Heart left ventricle (tissue), 16 donors: ENCODE measurements at regions not wholly inside any gene's neighbourhood (a gene's known extent, or its start where the extent isn't known, plus 50 kb on each side); places are given as distances from the start of the nearest gene placed in this dataset.

Experiments
- ATAC-seq, 4 donors: fragments of 200-7000 bp; cut with Tn5 transposase; one replicate each; pipeline ENCODE4 v1.9.1; 2020 to 2022; ENCODE audit warnings: moderate library complexity in 4 of 4, mild to moderate bottlenecking in 3 of 4, moderate number of reproducible peaks in 1 of 4
- DNase-seq, 5 donors: peaks; one replicate each; pipeline ENCODE4 v3.0.0-alpha.2; 2020
- H3K27ac ChIP-seq, 12 donors: fragments of 200-600 bp; sonication (generic) in 4 of 12; one replicate each; pipeline versions ENCODE4 v1.5.0 to v1.8.0; 2016 to 2022; ENCODE audit warnings: mild to moderate bottlenecking in 2 of 12
- H3K27me3 ChIP-seq, 9 donors: fragments of 200-600 bp; sonication (generic) in 2 of 9; one replicate each; pipeline versions ENCODE4 v1.5.1 to v1.8.0; 2016 to 2022; ENCODE audit warnings: mild to moderate bottlenecking in 3 of 9
- H3K36me3 ChIP-seq, 9 donors: fragments of 200-600 bp; sonication (generic) in 2 of 9; one replicate each; pipeline versions ENCODE4 v1.5.0 to v1.8.0; 2018 to 2022; ENCODE audit warnings: mild to moderate bottlenecking in 2 of 9
- H3K4me1 ChIP-seq, 12 donors: fragments of 200-600 bp; sonication (generic) in 4 of 12; one replicate each; pipeline versions ENCODE4 v1.5.0 to v1.8.0; 2016 to 2022; ENCODE audit warnings: mild to moderate bottlenecking in 3 of 12
- H3K4me3 ChIP-seq, 12 donors: fragments of 200-600 bp; sonication (generic) in 4 of 12; one replicate each; pipeline versions ENCODE4 v1.5.0 to v1.8.0; 2017 to 2022; ENCODE audit warnings: mild to moderate bottlenecking in 9 of 12, moderate library complexity in 4 of 12
- H3K9me3 ChIP-seq, 12 donors: fragments of 200-600 bp; sonication (generic) in 4 of 12; one replicate each; pipeline versions ENCODE4 v1.5.0 to v1.8.0; 2016 to 2022; ENCODE audit warnings: mild to moderate bottlenecking in 1 of 12
- POLR2A ChIP-seq, 2 donors: fragments of 450-650 bp; IDR thresholded peaks; one replicate each; pipeline ENCODE4 v1.6.1; 2017; ENCODE audit warnings: antibody characterized with exemption in 2 of 2, mild to moderate bottlenecking in 2 of 2, moderate library complexity in 2 of 2
- WGBS, 4 donors: extraction: QIAGEN DNeasy Blood & Tissue Kit in 2 of 4; methylation state at CpG; one replicate each; pipeline versions ENCODE4 v1.1.5 to v1.1.7; 2013 to 2018; 5-methylcytosine and 5-hydroxymethylcytosine counted together
- intact Hi-C, 10 donors: fragments of 100-400 bp; cut with DNase I; formaldehyde crosslinking; loops; one replicate each; pipeline versions ENCODE4 v1.11.1 to v1.14.2; 2022
- TF ChIP-seq, protein P1 (sequence below), 12 donors: fragments of 200-600 bp; sonication (generic) in 4 of 12; IDR thresholded peaks; one replicate each; pipeline versions ENCODE4 v1.5.0 to v1.8.0; 2018 to 2022; ENCODE audit warnings: antibody characterized with exemption in 12 of 12, mild to moderate bottlenecking in 5 of 12
- donor health status: ischemic (EF 13 %, LVEDD 7.1; RV severe dilation, severe dysfunction).
- donor health status: healthy with polysubstance abuse.
- donor health status: DM: no; HTN: yes; CAD: no.
- donor health status: DM: no; HTN: no; CAD: no.
- donor health status: ischemic (EF 25% LVEDD 6.9; RV normal size, moderate dysfunction).
- donor health status: ischemic (EF 25% LVEDD 5.7; RV mildly dilated, moderate dysfunction).
- donor health status: healthy.
- donor health status: DM: yes; HTN: yes; CAD: no.
- donor health status: ischemic (EF 35%, LVEDD 5.7; RV mildly dilated, moderate dysfunction).
- donor health status: nonischemic (EF 11% LVEDD 7.7; RV severe dilation, severe dysfunction).
- donor health status: DM: yes; HTN: yes; CAD: no.
- donor health status: PGD.
- donor health status: ischemic (EF 29% LVEDD 5.4; RV normal size, mild dysfunction).
- donor health status: nonischemic (EF 23%, LVEDD 6.1; RV moderate dilation, normal function).

DNA sequence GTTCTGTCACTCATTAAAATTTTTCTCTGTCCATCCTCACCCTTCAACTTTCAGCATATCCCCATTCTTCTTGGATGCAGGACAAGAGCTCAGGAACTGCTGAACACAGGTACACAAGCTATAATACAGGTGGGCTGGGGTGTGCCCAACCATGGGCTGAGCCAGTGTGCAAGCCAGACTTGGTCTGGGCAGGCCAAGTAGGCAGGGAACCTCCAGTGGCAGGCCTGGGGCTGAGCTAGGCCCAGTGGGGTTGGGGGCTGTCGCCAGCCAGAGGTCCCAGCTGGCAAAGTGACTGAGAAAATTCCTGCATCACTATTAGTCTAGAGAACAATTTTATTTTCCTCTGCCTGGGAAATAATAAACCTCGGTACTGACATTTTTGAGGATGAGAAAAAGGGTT lies 202.9 kb downstream of the LRRC3B start:
- H3K4me3 ChIP-seq = no peak overlapping the region
- WGBS, 4 donors = 66 to 80% (median 75%) methylated on average over 2 of the region's 2 CpGs
- intact Hi-C loops = no loop called here
- peaks cover 0 to 68% (median 30%) of the 10 kb centered on the region in 12 donors for H3K9me3 ChIP-seq
- no peaks in the 10 kb centered on the region for H3K27me3 ChIP-seq
- no peak for TF ChIP-seq POLR2A (IDR thresholded peaks at IDR 0.05)
- TF ChIP-seq, protein P1, sequence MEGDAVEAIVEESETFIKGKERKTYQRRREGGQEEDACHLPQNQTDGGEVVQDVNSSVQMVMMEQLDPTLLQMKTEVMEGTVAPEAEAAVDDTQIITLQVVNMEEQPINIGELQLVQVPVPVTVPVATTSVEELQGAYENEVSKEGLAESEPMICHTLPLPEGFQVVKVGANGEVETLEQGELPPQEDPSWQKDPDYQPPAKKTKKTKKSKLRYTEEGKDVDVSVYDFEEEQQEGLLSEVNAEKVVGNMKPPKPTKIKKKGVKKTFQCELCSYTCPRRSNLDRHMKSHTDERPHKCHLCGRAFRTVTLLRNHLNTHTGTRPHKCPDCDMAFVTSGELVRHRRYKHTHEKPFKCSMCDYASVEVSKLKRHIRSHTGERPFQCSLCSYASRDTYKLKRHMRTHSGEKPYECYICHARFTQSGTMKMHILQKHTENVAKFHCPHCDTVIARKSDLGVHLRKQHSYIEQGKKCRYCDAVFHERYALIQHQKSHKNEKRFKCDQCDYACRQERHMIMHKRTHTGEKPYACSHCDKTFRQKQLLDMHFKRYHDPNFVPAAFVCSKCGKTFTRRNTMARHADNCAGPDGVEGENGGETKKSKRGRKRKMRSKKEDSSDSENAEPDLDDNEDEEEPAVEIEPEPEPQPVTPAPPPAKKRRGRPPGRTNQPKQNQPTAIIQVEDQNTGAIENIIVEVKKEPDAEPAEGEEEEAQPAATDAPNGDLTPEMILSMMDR (IDR thresholded peaks at IDR 0.05) = no peak
- H3K36me3 ChIP-seq = no peaks in the 10 kb centered on the region
- H3K4me1 ChIP-seq = no peaks in the 10 kb centered on the region
- ATAC-seq (no peak), DNase-seq (no peak)
- no peak overlapping the region for H3K27ac ChIP-seq

DNA sequence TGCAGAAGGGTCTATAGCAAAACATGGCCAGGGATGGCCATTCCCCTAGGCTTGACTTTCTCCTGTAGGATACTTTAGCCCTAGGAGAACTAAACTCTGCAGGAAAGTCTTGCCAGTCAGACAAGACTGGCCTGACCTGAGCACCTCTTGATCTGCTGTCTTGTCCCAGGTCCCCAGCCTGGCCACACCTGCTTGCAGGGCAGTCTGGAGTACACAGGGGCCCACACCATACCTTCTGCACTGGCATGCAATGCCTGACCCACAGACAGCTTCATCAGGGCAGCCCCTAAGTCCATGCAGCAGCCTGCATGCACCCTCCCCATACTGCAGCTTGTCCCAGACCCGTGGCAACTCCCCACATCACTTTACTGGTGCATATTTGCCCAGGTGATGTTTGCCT lies 204.6 kb downstream of the LRRC3B start:
- ATAC-seq = no peak
- no peaks in the 10 kb centered on the region for H3K4me1 ChIP-seq
- WGBS, 4 donors = 24 to 56% (median 28%) methylated on average over 1 of the region's 1 CpG
- no peaks in the 10 kb centered on the region for H3K36me3 ChIP-seq
- no peak for TF ChIP-seq POLR2A (IDR thresholded peaks at IDR 0.05)
- TF ChIP-seq, protein P1 (IDR thresholded peaks at IDR 0.05) = no peak
- no peak overlapping the region for H3K4me3 ChIP-seq
- intact Hi-C loops = no loop called here
- H3K27me3 ChIP-seq = no peaks in the 10 kb centered on the region
- DNase-seq = peak in 1 of 5 donors; percentile 21
- no peak overlapping the region for H3K27ac ChIP-seq
- H3K9me3 ChIP-seq = peaks cover 0 to 51% (median 17%) of the 10 kb centered on the region in 12 donors

DNA sequence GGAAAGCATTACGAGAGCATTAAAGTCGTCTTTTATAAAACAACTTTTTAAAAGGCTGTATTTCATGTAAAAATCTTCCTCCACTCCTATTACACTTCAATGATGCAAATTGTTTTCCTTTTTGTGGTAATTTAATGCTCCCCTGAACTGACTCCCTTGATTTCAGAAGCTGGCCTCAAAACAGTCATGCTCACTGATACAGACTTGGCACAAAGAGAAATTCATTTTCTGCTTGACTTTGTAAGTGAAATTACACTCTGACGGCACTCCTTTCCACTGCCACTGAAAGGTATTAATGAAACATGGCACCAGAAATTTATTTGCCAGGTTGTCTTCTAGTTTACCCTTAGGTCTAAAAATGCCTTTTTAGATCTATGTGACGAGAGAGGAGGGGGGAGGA lies 215.5 kb downstream of the LRRC3B start:
- TF ChIP-seq, protein P1 (IDR thresholded peaks at IDR 0.05) = no peak
- no peak for TF ChIP-seq POLR2A (IDR thresholded peaks at IDR 0.05)
- 75 to 85% (median 79%) methylated on average over 4 of the region's 4 CpGs for WGBS, 4 donors
- Histone ChIP-seq H3K4me1 (peaks cover 0 to 3% (median 0%) of the 10 kb centered on the region in 12 donors), H3K36me3 (no peaks in the 10 kb centered on the region), H3K27ac (no peak overlapping the region), H3K27me3 (no peaks in the 10 kb centered on the region), H3K9me3 (peaks cover 0 to 5% (median 0%) of the 10 kb centered on the region in 12 donors), H3K4me3 (no peak overlapping the region)
- intact Hi-C loops = no loop called here
- no peak for DNase-seq
- ATAC-seq = no peak

DNA sequence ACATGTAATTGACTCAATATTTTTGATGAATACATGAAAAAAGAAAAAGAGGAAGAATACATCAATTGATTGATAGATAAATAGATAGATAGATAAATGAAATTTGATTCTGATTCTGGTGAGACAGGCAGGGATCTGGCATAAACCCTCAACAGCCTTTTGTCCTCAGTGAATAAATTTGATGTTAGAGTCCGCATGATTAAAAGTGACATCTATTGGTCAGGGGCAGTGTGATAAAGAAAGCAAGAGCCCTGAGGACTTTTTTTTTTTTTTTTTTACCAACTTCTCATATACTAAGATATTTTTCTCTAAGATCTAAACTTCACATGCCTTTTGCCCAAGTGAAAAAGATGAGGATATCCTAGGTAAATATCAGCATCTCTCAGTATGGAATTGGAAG lies 216.4 kb downstream of the LRRC3B start:
- H3K36me3 ChIP-seq = no peaks in the 10 kb centered on the region
- no peak for DNase-seq
- H3K4me3 ChIP-seq = no peak overlapping the region
- intact Hi-C loops = no loop called here
- ATAC-seq = no peak
- WGBS, 4 donors = 93 to 100% (median 95%) methylated on average over 1 of the region's 1 CpG
- H3K9me3 ChIP-seq = peaks cover 0 to 5% (median 0%) of the 10 kb centered on the region in 12 donors
- no peak for TF ChIP-seq POLR2A (IDR thresholded peaks at IDR 0.05)
- TF ChIP-seq, protein P1 (IDR thresholded peaks at IDR 0.05) = no peak
- H3K27ac ChIP-seq = no peak overlapping the region
- no peaks in the 10 kb centered on the region for H3K27me3 ChIP-seq
- H3K4me1 ChIP-seq = peaks cover 0 to 3% (median 0%) of the 10 kb centered on the region in 12 donors
